PC-9 (cell line): ENCODE measurements at regions not wholly inside any gene's neighbourhood (a gene's known extent, or its start where the extent isn't known, plus 50 kb on each side); places are given as distances from the start of the nearest gene placed in this dataset.

Source experiments
- CTCF ChIP-seq: fragments of 200-600 bp; sonication (generic); conservative IDR thresholded peaks from 2 replicates; pipeline ENCODE4 v1.6.1; 2017; ENCODE audit warnings: mixed run types, antibody characterized with exemption, mild to moderate bottlenecking, moderate library complexity
- EZH2 ChIP-seq: fragments of 200-600 bp; sonication (generic); IDR thresholded peaks from 2 replicates; pipeline ENCODE4 v1.8.0; 2017; ENCODE audit warnings: antibody characterized with exemption, low read depth

- no peak for TF ChIP-seq CTCF
- no peak for TF ChIP-seq EZH2
Measured at GRCh38 chr4:62791386-62791785, 1591.3 kb downstream of the ADGRL3 start.
